Epithelial cell of esophagus (primary cell): ENCODE measurements at regions not wholly inside any gene's neighbourhood (a gene's known extent, or its start where the extent isn't known, plus 50 kb on each side); places are given as distances from the start of the nearest gene placed in this dataset.

Source experiments
- DNase-seq: peaks from one replicate; pipeline ENCODE4 v3.0.0; 2010; ENCODE audit warnings: low read depth
- H3K4me3 ChIP-seq: 2 replicates; pipeline ENCODE4 v1.5.1; 2011; ENCODE audit warnings: mild to moderate bottlenecking, low read length, control low read depth
- TF ChIP-seq, protein P1 (sequence below): IDR thresholded peaks from 2 replicates; pipeline ENCODE4 v1.5.1; 2011; ENCODE audit warnings: low read depth, mild to moderate bottlenecking, low read length, control low read depth, inconsistent platforms; ENCODE audit not compliant: insufficient read depth; ENCODE audit errors: missing control alignments

DNA sequence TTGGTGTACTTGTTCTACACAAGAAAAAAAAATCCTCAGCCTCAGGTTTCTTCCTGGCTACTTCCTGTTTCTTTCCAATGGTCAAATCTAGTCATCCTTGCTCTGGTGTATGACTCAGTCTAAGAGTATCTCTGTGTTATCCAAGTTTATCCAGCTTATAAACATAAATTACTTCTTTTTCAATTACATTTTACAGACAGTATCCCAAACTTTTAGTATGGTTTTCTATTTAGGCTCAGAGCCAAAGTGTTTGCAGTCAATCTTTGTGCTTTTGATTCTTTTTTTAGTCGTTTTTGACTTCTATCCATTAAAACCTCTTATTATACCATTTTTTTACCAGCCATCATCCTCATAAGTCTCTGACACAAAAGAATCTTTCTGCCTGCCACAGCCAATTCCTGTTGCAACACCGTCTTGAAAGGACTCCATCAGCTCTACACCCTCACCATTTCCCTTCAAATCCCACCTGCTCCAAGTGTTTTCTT, 294.6 kb downstream of the PTEN start:
- peak; percentile 76 for DNase-seq
- TF ChIP-seq, protein P1, sequence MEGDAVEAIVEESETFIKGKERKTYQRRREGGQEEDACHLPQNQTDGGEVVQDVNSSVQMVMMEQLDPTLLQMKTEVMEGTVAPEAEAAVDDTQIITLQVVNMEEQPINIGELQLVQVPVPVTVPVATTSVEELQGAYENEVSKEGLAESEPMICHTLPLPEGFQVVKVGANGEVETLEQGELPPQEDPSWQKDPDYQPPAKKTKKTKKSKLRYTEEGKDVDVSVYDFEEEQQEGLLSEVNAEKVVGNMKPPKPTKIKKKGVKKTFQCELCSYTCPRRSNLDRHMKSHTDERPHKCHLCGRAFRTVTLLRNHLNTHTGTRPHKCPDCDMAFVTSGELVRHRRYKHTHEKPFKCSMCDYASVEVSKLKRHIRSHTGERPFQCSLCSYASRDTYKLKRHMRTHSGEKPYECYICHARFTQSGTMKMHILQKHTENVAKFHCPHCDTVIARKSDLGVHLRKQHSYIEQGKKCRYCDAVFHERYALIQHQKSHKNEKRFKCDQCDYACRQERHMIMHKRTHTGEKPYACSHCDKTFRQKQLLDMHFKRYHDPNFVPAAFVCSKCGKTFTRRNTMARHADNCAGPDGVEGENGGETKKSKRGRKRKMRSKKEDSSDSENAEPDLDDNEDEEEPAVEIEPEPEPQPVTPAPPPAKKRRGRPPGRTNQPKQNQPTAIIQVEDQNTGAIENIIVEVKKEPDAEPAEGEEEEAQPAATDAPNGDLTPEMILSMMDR = no peak
- H3K4me3 ChIP-seq = no peak overlapping the region

DNA sequence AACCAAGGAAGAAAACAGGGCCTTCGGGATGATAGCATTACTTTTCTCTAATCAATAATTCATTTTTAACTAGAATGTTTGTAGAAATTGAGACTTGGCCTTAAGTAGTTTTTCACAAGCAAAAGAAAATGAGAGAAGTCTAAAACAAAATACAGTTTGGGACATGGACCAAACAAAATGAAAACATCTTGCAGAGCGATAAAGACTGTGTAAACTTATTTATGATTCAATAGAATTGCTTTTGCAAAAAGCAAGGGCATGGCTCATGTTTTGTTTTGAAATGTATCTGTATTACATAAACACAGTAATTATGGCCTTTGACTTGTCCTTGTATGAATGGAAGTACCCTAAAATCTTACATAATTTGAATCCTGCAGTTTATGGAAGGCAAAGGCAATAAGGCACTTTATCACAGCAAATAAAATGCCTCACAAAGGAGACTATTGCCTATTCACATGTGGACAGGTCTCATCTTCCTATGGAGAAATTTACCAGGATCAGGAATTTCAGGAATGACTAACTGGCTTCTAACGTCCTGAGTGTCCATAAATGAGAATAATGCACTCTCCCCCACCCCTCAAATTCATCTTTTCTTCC, 295.2 kb downstream of the PTEN start:
- DNase-seq = no peak
- TF ChIP-seq, protein P1 = no peak
- no peak overlapping the region for H3K4me3 ChIP-seq

- H3K4me3 ChIP-seq = no peak overlapping the region
- DNase-seq = no peak
- TF ChIP-seq, protein P1 = no peak
Observed at GRCh38 chr10:88159127-88159829, 295.9 kb downstream of the PTEN start.

DNA sequence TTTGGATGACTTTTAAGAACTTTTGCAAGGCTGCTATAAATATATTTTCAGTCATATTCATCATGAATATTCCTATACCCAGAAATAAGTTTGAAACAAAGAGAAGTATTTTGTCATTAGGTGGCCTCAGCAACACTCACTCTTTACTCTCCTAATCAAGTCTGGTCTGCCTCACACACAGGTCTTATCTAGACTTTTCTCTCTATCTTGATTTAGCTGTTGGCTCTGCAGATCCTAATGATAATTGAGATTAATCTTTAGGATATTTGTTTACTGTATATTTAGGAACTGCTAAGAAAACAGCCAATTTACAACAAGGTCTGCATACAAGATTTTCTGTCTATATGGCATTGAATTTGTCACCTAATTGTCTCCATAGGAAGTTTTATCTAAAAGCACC, 297.6 kb downstream of the PTEN start:
- H3K4me3 ChIP-seq = no peak overlapping the region
- TF ChIP-seq, protein P1 = no peak
- no peak for DNase-seq

- no peak overlapping the region for H3K4me3 ChIP-seq
- no peak for DNase-seq
- TF ChIP-seq, protein P1 = no peak
Observed at GRCh38 chr10:88161756-88162155, 298.3 kb downstream of the PTEN start.

DNA sequence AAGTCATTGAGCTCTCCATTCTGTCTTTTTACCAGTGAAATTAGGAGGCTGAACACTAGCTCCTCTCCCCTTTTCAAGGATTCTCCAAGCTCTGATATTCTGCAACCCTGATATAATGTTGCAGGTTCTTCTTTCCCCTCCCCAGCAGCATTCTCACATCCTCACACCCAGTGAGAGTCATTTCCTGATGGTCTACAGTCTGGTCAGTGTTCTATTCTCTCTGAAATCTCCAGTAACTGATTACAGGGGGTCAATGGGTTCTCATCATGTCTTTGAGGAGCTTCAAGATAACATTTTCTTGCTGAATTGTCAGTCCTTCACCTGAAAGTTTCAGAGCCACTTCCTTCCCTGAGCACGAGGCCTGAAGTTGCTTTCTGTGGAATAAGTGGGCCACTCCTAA, 299.4 kb downstream of the PTEN start:
- TF ChIP-seq, protein P1 = no peak
- DNase-seq = no peak
- H3K4me3 ChIP-seq = no peak overlapping the region

DNA sequence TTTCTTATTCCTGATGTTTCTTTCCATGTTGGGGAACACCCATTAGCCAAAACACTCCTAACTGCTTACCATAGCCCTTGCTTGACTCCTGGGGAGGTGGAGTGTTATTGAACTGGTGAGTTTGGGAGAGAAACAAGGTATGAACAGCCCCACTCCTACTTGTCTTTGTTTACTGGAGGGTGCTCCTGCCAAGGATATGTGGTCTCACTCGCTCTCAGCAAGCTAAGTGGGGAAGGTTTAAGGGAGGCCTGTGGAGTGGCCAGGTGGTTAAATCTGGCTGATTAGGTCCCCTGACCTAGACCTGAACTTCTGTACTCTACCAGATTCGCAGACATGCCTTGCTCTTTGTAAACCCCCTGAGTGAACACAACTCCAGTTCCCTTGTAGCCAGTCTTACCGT, 300.1 kb downstream of the PTEN start:
- DNase-seq = no peak
- H3K4me3 ChIP-seq = no peak overlapping the region
- TF ChIP-seq, protein P1 = no peak
